Testis (tissue), 2 donors: ENCODE measurements at regions not wholly inside any gene's neighbourhood (a gene's known extent, or its start where the extent isn't known, plus 50 kb on each side); places are given as distances from the start of the nearest gene placed in this dataset.

Source experiments
- DNase-seq: peaks from one replicate; pipeline ENCODE4 v3.0.0-alpha.2; 2019
- H3K27ac ChIP-seq, 2 donors: fragments of 200-600 bp; sonication (generic); one replicate each; pipeline ENCODE4 v1.5.1; 2019
- H3K27me3 ChIP-seq: fragments of 200-600 bp; sonication (generic); one replicate; pipeline ENCODE4 v1.5.1; 2019
- H3K36me3 ChIP-seq: fragments of 200-600 bp; sonication (generic); one replicate; pipeline ENCODE4 v1.5.1; 2017; ENCODE audit warnings: low read depth; ENCODE audit errors: missing control alignments
- H3K4me1 ChIP-seq: fragments of 200-600 bp; sonication (generic); one replicate; pipeline ENCODE4 v1.5.1; 2019
- H3K4me3 ChIP-seq, 2 donors: fragments of 200-600 bp; sonication (generic); one replicate each; pipeline ENCODE4 v1.5.1; 2017 to 2019
- H3K9me3 ChIP-seq: fragments of 200-600 bp; sonication (generic); one replicate; pipeline ENCODE4 v1.5.1; 2017
- POLR2A ChIP-seq: fragments of 450-650 bp; IDR thresholded peaks from one replicate; pipeline ENCODE4 v1.6.1; 2017; ENCODE audit warnings: antibody characterized with exemption, mild to moderate bottlenecking, moderate library complexity
- WGBS, 2 donors: methylation state at CpG; one replicate each; pipeline ENCODE4 v1.1.5; 2018; 5-methylcytosine and 5-hydroxymethylcytosine counted together
- intact Hi-C: fragments of 100-400 bp; cut with DNase I; formaldehyde crosslinking; loops from one replicate; pipeline ENCODE4 v1.15.1; 2023; ENCODE audit warnings: low total_unique reads
- TF ChIP-seq, protein P1 (sequence below), 3 experiments: fragments of 450-650 bp in 2 of 3; fragments of 200-600 bp in 1 of 3; sonication (generic) in 1 of 3; IDR thresholded peaks; one replicate each; pipeline ENCODE4 v1.5.1; 2016 to 2019; ENCODE audit warnings: antibody characterized with exemption in 3 of 3, mild to moderate bottlenecking in 2 of 3, moderate library complexity in 1 of 3

GRCh38 chr11:23732026-23732425 is 764.8 kb upstream of the LUZP2 start:
- Histone ChIP-seq H3K27ac (no peak overlapping the region), H3K36me3 (no peaks in the 10 kb centered on the region), H3K27me3 (no peaks in the 10 kb centered on the region), H3K4me1 (no peaks in the 10 kb centered on the region), H3K9me3 (no peaks in the 10 kb centered on the region), H3K4me3 (no peak overlapping the region)
- intact Hi-C loops, result no loop called here
- WGBS, 2 donors, result 62 to 64% methylated on average over 7 of the region's 7 CpGs
- DNase-seq, result no peak
- TF ChIP-seq, protein P1, sequence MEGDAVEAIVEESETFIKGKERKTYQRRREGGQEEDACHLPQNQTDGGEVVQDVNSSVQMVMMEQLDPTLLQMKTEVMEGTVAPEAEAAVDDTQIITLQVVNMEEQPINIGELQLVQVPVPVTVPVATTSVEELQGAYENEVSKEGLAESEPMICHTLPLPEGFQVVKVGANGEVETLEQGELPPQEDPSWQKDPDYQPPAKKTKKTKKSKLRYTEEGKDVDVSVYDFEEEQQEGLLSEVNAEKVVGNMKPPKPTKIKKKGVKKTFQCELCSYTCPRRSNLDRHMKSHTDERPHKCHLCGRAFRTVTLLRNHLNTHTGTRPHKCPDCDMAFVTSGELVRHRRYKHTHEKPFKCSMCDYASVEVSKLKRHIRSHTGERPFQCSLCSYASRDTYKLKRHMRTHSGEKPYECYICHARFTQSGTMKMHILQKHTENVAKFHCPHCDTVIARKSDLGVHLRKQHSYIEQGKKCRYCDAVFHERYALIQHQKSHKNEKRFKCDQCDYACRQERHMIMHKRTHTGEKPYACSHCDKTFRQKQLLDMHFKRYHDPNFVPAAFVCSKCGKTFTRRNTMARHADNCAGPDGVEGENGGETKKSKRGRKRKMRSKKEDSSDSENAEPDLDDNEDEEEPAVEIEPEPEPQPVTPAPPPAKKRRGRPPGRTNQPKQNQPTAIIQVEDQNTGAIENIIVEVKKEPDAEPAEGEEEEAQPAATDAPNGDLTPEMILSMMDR (IDR thresholded peaks at IDR 0.05), result no peak
- TF ChIP-seq POLR2A, result no peak

GRCh38 chr11:23746896-23747295 is 750.0 kb upstream of the LUZP2 start:
- no peak for TF ChIP-seq POLR2A
- TF ChIP-seq, protein P1 (IDR thresholded peaks at IDR 0.05), result no peak

DNA sequence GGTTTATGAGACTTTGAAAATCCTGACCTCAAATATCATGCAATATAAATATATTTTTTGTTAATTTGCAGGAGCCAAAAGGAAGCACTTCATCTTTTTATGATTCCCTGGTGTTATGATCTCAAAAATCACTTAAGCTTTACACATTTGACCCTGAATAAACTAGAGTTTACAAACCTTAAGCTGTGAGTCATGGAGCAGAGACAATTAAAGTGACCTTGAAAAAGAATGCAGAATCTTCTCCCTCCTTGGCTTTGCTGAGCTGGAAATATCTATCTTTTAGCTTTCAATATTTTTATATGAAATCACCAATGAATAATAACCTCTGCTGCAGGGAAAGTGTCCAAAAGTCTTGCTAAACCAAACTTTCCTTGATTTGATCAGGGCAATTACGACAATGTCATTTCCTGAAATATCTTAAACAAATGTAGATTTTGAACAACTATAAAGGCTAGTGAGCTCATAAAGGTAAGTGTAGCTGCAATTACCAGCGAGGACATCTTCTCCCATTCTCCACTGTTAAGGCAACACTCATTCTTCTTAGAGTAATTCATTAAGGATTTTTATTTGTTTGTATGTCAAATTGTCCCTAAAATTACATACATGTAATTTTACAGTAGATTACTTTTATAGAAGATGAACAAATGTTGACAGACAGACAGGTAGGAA is 747.0 kb upstream of the LUZP2 start:
- intact Hi-C loops, result no loop called here
- no peaks in the 10 kb centered on the region for H3K9me3 ChIP-seq
- DNase-seq, result no peak
- H3K4me3 ChIP-seq, result no peak overlapping the region
- H3K36me3 ChIP-seq, result no peaks in the 10 kb centered on the region
- 62 to 63% methylated on average over 2 of the region's 2 CpGs for WGBS, 2 donors
- H3K27ac ChIP-seq, result no peak overlapping the region
- H3K27me3 ChIP-seq, result no peaks in the 10 kb centered on the region
- TF ChIP-seq POLR2A, result no peak
- TF ChIP-seq, protein P1 (IDR thresholded peaks at IDR 0.05), result no peak
- no peaks in the 10 kb centered on the region for H3K4me1 ChIP-seq

More at GRCh38 chr11:23746896-23747295, 750.0 kb upstream of the LUZP2 start:
- intact Hi-C loops, result no loop called here
- WGBS, 2 donors, result 62 to 73% methylated on average over 1 of the region's 1 CpG
- DNase-seq, result no peak
- Histone ChIP-seq H3K27me3 (no peaks in the 10 kb centered on the region), H3K4me1 (no peaks in the 10 kb centered on the region), H3K9me3 (no peaks in the 10 kb centered on the region), H3K36me3 (no peaks in the 10 kb centered on the region), H3K27ac (no peak overlapping the region), H3K4me3 (no peak overlapping the region)

DNA sequence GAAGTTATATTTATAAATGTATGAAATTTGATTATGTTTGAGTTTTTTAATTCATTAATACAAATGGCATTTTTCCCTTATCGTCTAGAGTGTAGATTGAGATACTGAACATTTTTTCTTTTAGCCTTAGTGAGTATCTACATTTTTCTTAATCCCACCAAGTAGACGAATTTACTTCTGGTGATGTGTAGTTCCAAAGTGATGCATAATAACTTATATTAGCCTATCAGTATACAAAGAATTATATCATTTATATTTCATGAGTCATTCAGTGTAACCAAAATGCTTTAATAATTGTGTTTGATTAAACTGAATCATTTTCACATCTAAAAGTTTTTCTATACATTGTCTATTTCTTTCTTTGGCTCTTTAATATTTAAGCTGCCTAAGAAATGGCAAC is 745.6 kb upstream of the LUZP2 start:
- Histone ChIP-seq H3K4me1 (no peaks in the 10 kb centered on the region), H3K27me3 (no peaks in the 10 kb centered on the region), H3K9me3 (no peaks in the 10 kb centered on the region), H3K4me3 (no peak overlapping the region), H3K27ac (no peak overlapping the region), H3K36me3 (no peaks in the 10 kb centered on the region)
- WGBS, 2 donors, result 81 to 86% methylated on average over 2 of the region's 2 CpGs
- DNase-seq, result no peak
- TF ChIP-seq, protein P1 (IDR thresholded peaks at IDR 0.05), result no peak
- no peak for TF ChIP-seq POLR2A
- intact Hi-C loops, result no loop called here

DNA sequence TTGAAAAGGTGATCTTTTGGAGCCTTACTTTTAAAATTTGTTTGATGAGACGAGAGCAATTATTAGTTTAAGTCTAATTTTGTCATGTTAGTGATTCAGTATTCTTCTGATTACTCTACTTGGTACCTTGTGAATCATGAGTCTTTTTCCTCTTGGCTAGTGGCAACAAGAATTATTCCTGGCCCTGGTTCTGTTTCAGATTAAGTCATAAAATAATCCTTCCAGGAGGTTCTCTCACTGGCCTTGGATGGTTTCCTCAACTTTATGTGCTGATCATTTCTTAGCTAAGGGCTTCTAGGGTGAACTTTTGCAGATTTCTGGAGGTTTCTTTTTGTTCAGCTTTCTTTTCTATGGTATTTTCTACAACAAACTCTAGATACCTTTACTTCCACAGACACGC is 741.8 kb upstream of the LUZP2 start:
- intact Hi-C loops, result no loop called here
- Histone ChIP-seq H3K9me3 (no peaks in the 10 kb centered on the region), H3K36me3 (no peaks in the 10 kb centered on the region), H3K4me1 (no peaks in the 10 kb centered on the region), H3K4me3 (no peak overlapping the region), H3K27me3 (no peaks in the 10 kb centered on the region), H3K27ac (no peak overlapping the region)
- no peak for DNase-seq
- 84 to 94% methylated on average over 2 of the region's 2 CpGs for WGBS, 2 donors
- no peak for TF ChIP-seq POLR2A
- TF ChIP-seq, protein P1 (IDR thresholded peaks at IDR 0.05), result no peak
